Midbrain (tissue), 1 donor: ENCODE measurements at regions not wholly inside any gene's neighbourhood (a gene's known extent, or its start where the extent isn't known, plus 50 kb on each side); places are given as distances from the start of the nearest gene placed in this dataset.
A peak's percentile ranks its signal among the peaks of the same experiment; 100 is the strongest.
"Not testable (repeated sequence)": the region's sequence is repeated elsewhere in the genome, so short reads cannot be mapped to it uniquely, and the experiment has no call there.

Experiments
- DNase-seq: peaks from one replicate; lab custom pipeline; 2025; lab: John Stamatoyannopoulos, UW

DNA sequence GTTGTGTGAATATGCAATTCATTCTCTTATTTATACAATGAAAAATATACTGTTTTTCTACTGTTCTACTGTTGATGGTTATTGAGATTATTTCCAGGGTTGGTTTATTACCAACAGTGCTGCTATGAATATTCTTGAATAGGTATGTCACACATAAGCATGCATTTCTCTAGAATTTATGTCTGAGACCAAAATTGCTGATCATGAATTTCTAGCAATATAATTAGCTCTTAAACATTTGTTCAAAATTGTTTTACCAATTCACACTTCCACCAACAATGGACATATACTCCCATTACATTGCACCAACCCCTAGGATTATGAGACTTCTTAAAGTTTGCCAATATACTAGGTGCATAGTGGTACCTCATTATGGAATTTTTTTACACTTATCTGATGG is 164.1 kb upstream of the KCNQ5 start:
- DNase-seq: no peak

GRCh38 chr6:72458521-72458920 is 163.3 kb upstream of the KCNQ5 start:
- no peak for DNase-seq

DNA sequence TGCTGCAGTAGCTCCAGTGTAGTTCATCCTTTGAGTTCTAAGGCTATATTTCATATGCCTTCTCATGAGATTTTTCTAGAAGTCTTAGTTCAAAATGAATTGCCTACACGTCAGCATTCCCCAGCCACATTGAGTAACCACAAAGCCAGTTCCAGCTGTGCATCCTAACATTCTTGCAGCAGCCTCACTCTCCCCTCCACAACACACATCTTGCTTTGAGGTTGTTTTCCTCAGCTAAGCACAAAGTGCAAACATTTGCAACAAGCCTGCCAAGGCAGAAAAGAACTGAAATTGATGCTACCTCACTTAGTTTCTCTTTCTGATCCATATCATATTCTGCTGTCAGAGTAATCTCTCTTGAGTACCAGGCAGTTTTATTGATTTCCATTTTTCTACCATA is 160.7 kb upstream of the KCNQ5 start:
- no peak for DNase-seq

- DNase-seq: no peak
These were observed 157.6 kb upstream of the KCNQ5 start for GRCh38 chr6:72464246-72464645.

- no peak for DNase-seq
These were observed 156.8 kb upstream of the KCNQ5 start for GRCh38 chr6:72464791-72465691.

- DNase-seq: no peak
These were observed 155.4 kb upstream of the KCNQ5 start for GRCh38 chr6:72466471-72466870.

DNA sequence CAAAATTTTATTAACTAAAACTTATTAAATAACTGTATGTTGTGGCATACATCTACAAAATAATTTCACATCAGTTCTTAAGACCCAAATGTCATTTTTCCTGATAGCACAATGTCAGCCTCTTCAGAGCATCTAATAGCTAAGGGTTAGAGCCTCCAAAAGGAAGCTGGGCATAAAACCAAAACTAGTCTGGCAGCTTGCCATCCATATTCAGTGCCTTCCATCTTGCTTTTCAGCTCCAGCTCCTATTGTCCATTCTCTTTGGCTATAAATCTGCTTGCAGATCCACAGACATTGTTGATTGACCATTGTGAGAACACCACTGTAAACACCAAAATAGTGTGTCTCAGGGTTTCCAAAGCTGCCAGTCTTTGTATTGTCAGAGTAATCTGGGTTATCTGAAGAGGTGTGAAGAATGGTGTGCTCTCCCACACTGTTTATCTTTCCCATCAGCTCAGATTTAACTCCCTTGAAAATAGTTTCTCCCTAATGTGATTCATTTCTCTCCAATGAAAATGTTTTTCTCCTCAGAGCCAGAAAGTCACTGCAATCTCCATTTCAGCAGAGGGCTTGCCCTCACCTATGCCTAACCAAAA is 154.8 kb upstream of the KCNQ5 start:
- peak; percentile 47 for DNase-seq

DNA sequence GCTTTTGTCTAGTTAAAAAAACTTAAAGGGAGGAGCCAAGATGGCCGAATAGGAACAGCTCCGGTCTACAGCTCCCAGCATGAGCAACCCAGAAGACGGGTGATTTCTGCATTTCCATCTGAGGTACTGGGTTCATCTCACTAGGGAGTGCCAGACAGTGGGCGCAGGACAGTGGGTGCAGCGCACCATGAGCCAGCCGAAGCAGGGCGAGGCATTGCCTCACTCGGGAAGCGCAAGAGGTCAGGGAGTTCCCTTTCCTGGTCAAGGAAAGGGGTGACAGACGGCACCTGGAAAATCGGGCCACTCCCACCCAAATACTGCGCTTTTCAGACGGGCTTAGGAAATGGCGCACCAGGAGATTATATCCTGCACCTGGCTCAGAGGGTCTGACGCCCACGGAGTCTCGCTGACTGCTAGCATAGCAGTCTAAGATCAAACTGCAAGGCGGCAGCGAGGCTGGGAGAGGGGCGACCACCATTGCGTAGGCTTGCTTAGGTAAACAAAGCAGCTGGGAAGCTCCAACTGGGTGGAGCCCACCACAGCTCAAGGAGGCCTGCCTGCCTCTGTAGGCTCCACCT is 152.4 kb upstream of the KCNQ5 start:
- not testable (repeated sequence) for DNase-seq

- no peak for DNase-seq
These were observed 145.8 kb upstream of the KCNQ5 start for GRCh38 chr6:72476051-72476450.

GRCh38 chr6:72476646-72477045 is 145.2 kb upstream of the KCNQ5 start:
- DNase-seq: no peak

DNA sequence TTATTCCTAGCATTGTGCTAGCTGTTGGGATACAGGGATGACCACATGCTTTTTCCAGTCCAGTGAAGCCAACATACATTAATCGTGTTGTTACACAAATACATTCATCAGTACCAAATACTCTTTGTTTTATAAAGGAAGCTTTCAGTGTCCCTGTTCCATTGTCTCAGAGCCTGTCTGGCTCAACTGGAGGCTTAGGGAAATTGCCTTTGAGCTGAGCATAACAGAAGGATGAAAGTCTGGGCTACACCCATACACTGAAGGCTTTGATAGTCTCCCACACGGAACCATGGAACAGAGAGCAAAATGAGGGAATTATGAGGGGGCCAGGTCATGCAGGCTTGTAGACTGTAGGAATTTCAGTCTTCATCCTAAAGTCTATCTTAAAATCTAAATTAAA is 126.4 kb upstream of the KCNQ5 start:
- no peak for DNase-seq

- no peak for DNase-seq
These were observed 124.7 kb upstream of the KCNQ5 start for GRCh38 chr6:72497186-72497585.

- DNase-seq: no peak
These were observed 121.2 kb upstream of the KCNQ5 start for GRCh38 chr6:72500669-72501068.

DNA sequence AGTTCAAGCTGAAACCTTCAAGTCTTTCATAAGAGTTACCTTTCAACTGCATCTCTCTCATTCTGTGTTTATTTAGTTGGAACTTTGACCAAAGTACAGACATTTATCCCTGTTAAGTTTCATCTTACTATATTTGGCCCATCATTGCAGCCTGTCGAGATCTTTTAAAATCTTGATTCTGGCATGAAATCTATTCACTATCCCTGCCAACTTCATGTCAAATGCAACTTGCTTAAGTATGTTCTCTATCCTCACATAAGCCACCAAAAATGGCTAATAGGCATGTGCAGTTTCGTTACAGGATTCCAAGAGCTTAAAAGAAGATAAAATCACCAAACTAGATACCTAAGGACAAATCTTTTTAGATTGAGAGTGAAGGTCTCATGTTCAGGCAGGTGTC is 117.5 kb upstream of the KCNQ5 start:
- no peak for DNase-seq

GRCh38 chr6:72505446-72505845 is 116.4 kb upstream of the KCNQ5 start:
- no peak for DNase-seq

- DNase-seq: no peak
These were observed 102.0 kb upstream of the KCNQ5 start for GRCh38 chr6:72519871-72520270.

GRCh38 chr6:72521684-72522083 is 100.2 kb upstream of the KCNQ5 start:
- DNase-seq: no peak

GRCh38 chr6:72522735-72523141 is 99.1 kb upstream of the KCNQ5 start:
- no peak for DNase-seq

DNA sequence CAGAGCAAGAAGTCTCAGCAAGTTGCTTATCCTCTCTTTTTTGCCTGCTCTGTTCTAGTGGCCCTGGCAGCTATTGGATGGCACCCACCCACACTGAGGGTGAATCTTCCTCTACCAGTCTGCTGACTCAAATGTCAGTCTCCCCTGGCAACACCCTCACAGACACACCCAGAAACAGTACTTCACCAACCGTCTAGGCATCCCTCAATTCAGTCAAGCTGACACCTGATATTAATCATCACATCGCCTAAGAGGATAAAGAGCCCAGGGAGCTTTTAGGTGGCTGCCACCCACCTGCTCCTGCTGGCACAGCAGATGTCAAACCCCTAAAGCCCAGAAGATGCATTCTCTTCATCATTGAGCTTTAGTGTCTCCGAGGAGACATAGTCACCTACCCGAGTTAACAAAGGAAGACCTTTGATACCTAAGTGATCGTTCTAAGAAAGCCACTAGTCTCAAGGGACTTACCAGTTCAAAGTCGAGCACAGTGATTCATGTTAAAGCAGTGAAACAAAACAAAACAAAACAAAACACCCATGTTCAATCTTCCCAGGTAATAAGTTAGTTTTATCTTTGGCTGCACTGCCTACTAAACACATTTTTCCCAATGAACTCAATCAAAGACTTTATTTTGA is 97.7 kb upstream of the KCNQ5 start:
- no peak for DNase-seq

DNA sequence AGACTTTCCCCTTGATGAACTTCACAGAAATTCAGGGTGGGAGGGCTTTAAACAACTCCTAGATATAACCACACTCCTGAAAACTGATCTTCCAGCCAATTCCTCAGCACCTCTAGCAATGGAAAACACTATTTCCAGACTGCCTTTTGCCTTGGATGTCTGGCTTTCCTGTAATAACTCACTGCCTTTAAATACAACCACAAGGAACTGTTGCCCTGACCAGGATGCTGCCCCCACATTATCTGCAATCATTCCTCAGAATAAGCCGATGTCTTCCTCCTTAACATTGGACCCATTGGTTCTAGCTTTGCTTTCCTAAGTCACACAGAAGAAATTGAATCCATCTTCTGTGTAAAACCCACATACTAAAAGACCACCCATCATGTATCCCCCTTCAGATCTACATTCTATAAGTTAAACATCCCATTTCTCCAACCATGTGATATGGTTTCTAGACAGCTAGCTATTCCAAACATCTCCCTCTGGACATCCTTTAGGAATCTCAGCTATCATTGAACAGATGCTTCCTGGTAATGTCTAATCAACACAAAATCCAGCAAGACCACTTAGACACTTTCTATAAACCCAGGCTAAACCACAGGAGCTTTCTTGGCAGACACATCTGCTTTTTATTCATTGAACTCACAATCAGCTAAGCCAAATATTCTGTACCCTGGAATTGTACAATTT is 95.9 kb upstream of the KCNQ5 start:
- no peak for DNase-seq

- no peak for DNase-seq
These were observed 91.7 kb upstream of the KCNQ5 start for GRCh38 chr6:72530152-72530551.

DNA sequence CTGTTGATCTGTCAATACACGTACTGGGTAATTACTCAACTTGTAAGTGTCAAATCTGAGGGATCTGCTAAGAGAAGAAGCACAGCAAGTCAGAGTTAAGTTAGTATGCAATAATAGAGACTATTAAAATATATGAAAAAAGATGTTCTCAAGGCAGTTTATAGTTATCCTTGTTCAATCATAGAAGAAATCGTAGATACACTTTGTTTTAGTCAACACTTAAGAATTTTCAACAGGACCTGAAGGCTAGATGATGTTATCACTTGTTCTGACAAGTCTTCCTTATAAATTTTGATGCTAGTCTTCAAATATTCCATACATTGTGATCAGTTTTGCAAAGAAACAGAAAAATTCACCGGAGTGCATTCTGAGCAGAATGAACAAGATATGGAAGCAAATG is 91.1 kb upstream of the KCNQ5 start:
- no peak for DNase-seq
